ENCODE measurements at regions not wholly inside any gene's neighbourhood (a gene's known extent, or its start where the extent isn't known, plus 50 kb on each side); places are given as distances from the start of the nearest gene placed in this dataset.
"Not testable (repeated sequence)": the region's sequence is repeated elsewhere in the genome, so short reads cannot be mapped to it uniquely, and the experiment has no call there.

DNA sequence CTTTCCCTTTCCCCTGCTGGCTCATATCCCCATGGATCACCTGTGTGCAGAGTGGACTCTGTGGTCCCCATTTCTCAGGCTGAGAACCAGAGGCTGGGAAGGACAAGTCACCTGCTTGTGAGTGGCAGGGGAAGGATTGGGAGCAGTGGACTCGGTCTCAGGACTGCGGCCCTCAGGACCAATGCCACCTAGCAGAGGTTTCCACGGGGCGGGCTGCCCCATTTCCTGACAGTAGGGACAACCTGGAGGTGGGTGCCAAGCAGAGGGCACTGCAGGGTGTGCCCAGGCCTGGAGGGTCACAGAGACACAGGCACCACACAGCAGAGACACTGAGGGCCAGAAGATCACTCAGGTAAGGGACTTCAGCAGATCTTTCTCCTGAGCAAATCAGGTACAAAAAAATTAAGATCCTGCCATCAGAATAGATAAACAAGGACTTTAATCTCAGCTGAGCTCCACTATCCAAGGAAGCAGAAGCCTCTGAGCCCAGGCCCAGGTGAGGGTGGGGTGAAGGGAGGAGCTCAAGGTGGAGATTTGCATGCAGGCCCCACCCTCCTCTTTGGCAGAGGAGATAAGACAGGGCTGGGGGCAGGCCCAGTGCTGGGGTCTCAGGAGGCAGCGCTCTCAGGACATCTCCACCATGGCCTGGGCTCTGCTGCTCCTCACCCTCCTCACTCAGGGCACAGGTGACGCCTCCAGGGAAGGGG is 113.8 kb downstream of the GGTLC2 start:
- not testable (repeated sequence) for DNase-seq (ENCODE audit: low read depth)

DNA sequence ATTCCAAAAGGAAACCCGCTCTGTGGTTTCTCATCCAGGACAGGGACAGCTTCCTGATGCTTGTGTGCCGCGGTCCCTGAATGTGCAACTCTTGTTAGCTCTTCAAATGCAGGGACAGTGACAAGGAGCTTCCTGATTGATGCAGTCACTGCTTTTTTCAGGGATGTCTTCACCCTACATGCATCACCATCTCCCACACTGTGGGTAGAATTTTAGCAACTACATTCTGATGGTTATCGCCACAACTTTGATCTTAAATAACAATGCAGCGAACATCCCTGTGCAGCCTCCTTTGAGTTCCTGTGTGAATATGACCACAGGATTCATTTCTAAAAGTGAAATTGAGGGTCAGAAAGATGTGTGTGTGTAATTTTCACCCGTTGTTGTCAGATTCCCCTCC is 115.0 kb downstream of the GGTLC2 start:
- DNase-seq (ENCODE audit: low read depth), result no peak

DNA sequence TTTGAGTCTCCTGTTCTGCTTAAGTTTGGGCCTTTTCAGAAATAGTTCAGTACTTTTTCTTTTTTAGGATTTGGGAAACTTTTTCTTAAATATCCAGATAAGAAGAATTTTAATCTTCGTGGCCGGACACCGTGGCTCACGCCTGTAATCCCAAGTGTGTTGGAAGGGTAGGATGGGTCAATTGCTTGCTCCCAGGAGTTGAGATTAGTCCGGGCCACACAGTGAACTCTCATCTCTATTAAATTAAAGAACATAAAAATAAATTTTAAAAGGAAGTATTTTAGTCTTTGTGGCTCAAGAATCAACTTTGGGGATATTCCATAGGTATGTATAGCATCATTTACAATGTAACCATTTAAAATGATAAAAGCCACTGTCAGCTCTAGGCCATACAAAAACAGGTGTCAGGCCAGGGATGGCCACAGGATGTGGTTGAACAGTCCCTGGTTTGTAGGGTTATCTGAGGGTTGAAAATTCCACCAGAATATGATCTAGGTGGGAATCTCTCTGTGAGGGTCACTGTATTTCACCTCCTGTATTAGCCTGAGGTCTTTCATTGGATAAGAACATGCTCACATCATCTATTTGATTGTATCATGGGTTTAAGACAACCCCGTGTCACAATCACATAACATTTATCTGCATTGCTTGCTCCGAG is 115.6 kb downstream of the GGTLC2 start:
- DNase-seq (ENCODE audit: low read depth), result no peak

DNA sequence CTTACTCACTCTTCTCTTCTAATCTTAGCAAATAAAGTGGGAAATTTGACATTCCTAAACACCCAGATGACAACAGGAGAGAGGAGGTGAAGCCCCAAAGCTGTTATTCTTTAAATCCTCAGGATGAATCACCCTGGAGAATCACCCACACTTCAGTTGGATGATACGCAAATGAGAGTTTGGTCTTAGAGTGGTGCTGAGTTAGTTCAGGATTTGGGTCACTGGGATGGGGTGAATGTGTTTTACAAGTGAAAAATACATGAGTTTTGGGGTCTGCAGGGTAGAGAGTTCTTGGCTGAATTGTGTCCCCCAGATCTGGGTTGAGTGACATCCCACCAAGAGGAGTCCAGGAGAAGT is 117.2 kb downstream of the GGTLC2 start:
- DNase-seq (ENCODE audit: low read depth), result no peak

DNA sequence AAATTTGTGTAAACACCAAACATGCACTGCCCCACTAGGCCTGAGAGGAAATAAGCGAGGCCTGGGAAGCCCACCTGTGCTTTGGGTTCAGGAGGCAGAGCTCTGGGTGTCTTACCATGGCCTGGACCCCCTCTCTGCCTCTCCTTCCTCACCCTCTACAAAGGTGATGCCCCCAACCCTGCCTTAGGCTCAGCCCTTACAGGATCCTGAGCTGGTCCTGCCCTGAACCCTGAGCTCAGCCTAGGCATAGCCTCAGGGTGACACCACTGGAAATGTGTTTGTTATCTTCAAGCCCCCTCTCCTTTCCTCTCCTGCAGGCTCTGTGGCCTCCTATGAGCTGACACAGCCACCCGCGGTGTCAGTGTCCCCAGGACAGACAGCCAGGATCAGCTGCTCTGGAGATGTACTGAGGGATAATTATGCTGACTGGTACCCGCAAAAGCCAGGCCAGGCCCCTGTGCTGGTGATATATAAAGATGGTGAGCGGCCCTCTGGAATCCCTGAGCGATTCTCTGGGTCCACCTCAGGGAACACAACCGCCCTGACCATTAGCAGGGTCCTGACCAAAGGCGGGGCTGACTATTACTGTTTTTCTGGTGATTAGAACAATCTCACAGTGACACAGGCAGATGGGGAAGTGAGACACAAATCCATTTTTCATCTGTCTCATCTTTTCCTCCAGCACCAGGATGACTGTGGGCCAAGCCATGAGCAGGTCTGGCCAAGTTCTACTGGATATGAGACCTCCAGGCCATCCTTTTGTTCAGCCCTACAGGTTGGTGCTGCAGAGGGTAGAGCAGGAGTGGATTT is 117.8 kb downstream of the GGTLC2 start:
- no peak for DNase-seq (ENCODE audit: low read depth)

DNA sequence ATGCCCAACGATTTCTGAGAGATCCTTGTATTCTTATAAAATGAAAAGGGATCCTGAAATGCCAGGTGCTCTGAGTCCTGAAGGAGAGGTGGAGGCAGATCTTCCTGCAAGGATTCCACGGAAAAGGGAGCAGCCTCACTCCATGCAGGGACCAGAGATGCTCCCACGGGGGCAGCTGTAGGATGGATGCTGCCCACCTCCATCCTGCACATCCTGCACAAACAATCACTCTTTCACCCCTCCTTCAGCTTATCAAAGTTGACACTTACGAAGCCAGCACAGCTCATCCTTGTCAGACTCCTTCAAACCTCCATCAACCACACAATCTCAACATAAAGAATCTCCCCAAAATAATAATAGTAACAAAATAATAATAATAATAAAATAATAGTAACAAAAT is 119.1 kb downstream of the GGTLC2 start:
- DNase-seq (ENCODE audit: low read depth), result no peak

DNA sequence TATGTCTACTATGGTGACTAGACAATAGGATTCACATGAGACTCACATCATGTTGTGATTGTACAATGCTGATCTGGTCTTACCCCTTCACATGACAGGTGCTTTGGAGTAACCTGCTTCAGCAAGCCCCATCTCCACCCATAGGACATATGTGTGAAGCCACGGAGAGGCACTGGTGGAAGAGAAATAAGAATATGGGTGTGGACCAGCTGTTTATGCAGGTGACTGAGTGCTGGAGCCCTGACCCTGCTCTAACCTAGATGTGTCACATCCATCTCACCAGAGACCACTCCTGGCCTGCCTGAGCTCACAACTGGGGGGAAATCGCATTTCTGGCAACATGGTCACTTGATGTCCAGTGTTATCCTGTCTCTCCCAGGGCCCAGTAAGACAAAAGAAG is 119.7 kb downstream of the GGTLC2 start:
- no peak for DNase-seq (ENCODE audit: low read depth)

DNA sequence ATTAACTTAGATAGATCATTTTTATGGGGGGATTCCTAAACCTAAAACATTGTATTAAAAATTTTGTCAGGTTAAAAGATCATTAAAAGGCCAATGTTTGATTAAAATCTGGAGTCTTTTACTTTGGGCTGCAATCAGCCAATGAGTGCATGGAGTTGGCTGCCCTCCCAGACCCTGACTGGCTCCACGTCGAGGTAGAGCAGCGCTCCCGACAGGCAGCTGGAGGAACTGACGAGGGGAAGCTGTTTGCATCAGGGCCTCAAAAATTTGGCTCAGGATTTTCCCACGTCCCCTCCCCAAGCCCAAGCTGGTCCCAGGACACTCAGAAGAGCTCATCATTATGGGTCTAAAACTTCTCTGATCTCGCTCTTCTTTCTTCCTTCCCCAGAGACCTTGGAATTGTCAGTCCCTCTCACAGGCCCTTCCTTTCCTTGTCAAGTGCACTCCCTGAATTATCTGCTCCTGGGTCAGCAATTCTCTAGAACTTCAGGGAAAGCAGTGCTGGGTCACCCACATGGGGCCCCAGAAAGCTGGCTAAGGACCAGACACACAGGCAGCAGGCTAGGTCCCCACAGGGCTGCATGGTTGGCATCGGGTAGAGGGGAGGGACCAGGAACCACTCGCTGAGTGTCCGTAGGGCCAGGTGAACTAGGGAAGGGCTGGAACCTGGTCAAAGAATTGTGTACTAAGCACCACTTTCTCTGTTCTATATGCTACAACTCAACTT is 119.6 kb upstream of the IGLL5 start:
- DNase-seq (ENCODE audit: low read depth), result no peak

DNA sequence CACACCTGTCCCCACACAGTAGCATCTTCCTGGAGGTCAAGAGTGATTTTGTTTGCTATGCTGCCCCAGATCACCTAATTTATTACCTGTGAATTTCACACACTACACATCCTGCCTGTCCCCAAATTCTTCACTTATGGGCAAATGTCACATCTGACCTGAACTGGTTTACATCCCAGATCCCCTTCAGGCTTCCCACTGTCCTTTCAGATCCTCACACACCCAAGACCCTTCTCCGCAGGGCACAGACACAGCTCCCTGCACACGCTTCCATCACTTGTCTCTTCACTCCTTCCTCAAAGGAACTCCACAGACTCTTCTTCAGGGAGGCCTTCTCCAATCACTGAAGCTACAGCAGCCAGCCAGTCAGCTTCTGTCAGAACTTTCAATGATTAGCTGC is 118.7 kb upstream of the IGLL5 start:
- DNase-seq (ENCODE audit: low read depth), result no peak

DNA sequence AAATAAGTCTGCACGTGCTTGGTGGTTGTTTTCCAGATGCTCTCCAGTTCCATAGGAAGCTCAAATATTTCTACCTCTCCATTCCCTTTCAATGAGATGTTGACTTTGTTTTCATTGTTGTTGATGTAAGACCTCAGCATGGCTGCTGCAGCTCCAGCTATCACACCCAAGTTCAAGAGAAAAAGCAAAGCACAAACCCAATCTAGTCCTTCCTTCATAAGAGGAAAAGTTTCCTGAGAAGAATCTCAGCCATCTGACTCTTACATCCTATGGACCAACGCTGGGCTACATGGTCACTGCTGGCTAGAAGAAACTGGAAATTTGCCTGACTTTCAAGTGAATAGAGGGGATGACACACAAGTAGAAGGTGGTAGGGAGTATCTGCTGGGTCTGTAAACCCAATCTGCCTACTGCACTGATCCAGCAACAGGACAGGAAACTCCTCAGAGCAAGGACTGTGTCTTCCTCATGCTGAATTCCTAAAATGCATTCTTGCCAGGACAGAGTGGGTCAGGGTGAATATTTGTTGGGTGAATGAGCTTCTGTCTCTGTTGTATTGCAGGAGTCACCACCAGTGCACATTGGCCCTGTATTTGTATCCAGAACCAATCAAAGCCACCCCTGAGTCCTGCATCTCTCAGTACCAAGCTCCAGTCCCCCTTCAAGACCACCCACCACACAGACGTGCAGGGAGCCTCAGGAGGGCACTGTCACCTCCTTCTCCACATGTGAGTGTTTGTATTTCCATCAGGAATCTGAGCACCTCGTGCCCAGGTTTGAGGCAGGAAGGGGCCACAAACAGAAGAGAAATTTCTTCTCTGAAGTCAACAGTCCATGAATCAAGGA is 118.0 kb upstream of the IGLL5 start:
- no peak for DNase-seq (ENCODE audit: low read depth)

DNA sequence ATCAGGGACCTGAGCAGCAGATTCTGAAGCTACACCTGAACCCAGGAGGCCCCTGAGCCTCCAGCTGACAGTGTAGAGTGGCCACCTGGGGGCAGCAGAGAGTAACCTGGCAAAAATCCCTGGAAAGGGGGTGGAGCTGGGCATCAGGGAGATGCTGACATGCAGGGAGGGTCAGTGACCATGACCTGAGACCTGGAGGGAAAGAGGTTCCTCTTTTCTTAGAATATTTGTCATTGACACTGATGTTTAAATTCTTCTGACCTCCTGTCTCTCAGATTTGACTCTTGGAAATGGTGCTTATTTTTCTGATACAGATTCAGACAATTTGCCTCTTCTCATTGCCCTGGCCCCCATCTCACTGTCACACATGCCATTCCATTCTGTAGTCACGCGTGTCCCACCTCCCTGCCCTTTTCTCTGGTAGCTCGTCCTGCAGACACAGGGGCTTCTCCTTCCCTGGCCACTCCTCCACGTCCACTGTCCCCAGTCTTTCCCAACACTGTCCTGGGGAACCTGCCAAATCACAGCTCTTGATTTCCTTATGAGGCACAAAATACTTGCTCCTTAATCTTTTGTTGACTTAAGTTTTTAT is 117.2 kb upstream of the IGLL5 start:
- DNase-seq (ENCODE audit: low read depth), result peak; percentile 29

DNA sequence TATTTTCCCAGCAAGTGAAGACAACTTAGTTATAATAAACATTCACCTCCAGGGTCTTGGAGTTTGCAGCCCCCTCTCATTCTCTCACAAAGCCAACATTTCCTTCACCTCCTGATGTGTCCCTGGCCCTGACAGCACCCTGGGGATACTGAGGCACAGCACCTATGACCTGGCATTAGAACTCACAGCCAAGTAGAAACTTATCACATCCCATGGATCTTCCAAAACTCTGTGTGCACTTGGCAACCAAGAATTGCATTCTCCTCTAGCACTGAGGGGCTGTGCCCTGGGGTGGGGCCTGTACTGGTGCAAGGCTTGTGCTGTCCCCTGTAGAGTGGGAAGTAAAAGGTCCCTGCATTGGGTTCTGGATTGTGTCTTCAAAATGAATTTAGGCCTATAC is 116.7 kb upstream of the IGLL5 start:
- DNase-seq (ENCODE audit: low read depth), result no peak

DNA sequence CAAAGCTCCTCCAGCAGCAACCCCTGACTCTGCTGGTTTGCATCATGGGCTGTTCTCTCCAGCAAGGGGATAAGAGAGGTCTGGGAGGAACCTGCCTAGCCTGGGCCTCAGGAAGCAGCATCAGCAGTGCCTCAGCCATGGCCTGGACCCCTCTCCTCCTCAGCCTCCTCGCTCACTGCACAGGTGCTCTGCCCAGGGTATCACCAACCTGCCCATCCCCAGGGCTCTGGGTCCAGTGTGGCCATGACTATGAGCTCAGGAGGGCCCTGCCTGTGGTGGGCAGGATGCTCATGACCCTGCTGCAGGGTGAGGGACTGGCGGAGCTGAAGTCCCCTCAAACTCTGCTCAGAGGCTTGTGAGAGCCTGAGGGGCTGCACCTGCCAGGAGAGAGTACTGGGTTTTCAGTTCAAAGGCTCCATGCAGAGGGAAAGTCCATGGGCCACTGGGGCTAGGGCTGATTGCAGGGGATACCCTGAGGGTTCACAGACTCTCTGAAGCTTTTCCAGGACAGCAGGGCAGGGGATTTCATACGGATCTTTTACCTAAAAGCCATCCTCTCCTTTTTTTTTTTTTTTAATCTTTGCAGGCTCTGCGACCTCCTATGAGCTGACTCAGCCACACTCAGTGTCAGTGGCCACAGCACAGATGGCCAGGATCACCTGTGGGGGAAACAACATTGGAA is 115.8 kb upstream of the IGLL5 start:
- no peak for DNase-seq (ENCODE audit: low read depth)

DNA sequence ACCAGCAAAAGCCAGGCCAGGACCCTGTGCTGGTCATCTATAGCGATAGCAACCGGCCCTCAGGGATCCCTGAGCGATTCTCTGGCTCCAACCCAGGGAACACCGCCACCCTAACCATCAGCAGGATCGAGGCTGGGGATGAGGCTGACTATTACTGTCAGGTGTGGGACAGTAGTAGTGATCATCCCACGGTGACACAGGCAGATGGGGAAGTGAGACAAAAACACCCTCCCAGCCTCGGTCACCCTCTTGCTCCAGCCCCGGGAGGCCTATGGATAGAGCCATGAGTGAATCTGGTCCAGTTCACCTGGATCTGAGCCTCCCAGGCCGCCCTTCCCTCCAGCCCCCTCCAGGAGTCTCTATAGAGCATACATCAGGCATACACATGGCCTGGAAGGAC is 115.2 kb upstream of the IGLL5 start:
- no peak for DNase-seq (ENCODE audit: low read depth)

DNA sequence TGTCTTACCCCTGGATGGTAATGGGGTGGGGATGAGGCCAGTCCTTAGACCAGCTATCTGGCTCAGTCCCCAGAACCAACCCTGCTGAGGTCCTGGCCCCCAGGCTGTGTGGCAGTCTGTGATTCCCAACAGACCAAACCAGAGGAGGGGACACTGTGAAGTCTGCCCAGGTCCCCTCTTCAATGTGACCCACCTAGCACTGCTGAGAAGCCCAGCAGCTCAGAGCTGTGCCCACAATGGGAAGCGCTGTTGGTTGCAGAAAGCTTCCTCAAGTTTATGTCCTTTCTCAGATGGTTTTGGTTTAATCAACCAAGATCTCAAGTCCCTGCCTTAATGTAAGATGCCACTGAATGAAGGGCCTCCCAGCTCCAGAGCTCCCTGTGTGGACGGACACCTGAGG is 114.7 kb upstream of the IGLL5 start:
- no peak for DNase-seq (ENCODE audit: low read depth)

DNA sequence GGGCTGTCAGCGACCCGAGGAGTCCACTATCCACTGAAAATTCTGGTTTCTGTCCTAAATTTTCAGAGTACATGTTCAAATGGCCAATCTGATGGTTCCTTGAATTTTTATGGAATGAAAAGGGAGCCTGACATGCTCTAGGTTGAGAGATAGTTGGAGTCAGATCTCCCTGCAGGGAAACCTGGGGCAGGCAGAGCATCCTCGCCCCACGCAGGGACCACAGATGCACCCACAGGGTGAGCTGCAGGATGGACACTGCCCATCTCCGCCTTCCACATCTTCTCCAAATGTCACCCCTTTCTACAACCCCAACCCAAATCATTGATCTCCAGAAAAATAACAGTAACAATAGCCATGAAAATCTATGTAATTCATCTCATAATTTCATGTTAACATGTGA is 114.2 kb upstream of the IGLL5 start:
- DNase-seq (ENCODE audit: low read depth), result no peak

DNA sequence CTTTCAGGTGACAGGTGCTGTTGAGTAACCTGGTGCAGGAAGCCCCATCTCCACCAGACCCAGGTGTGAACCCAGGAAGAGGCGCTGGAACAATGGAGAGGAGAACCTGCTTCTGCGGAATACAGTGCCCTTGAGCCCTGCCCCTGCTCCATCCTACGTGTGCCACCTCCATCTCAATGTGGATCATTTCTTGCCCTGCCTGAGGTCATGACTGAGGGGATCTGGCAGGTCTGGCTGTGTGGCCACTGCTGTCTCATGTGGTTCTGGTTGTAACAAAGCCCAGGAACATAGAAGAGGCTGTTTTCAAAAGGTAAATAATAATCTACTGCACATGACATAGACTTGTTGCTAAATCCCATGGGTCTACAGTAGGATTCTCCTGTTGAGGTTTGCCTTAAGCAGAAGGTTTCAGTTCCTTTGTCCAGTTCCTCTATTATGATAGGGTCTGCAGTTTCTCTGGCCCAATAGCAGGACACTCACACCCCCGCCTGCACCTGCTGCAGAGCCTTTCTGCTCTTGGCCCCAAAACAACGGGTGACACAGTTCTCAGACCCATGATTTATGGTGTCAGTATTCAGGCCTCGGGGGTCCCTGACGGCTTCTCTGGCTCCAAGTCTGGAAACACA is 113.5 kb upstream of the IGLL5 start:
- no peak for DNase-seq (ENCODE audit: low read depth)

DNA sequence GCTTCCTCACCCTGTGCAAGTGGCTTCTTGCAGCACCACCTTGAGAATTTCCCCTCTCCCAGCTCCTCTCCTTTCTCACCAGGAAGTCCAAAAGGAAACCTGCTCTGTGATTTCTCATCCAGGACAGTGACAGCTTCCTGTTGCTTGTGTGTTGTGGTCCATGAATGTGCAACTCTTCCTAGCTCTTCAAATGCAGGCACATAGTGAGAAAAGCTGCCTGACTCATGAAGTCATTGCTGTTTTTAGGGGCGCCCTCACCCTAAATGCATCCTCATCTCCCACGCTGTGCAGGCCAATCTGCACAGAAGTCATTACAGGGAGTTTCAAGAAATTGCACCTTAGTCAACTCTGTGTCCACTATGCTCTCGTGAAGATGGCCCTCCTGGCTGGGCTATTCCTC is 112.9 kb upstream of the IGLL5 start:
- not testable (repeated sequence) for DNase-seq (ENCODE audit: low read depth)

DNA sequence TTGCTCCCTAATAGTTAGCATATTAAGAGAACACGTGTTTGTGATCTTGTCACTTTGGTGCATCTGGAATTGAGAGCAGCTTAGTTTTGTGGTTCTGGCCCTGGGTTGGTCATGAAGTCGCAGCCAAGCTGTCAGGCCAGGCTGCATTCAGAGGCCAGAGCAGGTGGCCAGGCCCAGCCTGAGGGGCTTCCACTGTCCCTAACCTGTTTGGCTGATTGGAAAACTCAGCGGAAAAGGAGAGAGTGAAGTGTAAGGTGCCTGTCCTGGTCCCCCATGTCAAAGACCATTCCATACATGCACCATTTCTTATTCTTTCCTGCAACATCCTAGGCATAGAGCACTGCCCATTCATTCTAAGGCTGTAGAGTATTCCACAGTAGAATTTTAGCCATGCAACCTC is 111.5 kb upstream of the IGLL5 start:
- no peak for DNase-seq (ENCODE audit: low read depth)

DNA sequence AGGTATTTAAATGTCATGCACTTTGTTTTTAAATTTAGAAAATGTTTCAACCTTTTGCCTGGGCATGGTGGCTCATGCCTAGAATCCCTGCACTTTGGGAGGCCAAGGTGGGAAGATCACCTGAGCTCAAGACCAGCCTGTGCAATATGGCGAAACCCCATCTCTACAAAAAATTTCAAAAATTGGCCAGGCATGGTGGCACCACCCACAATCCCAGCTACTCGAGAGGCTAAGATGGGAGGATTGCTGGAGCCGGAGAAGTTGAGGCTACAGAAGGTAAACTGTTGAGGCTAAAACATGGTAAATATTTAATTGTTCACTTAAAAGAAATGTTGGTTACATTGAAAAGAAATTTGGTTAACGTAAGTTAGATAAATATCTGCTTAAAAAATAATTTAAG is 108.4 kb upstream of the IGLL5 start:
- DNase-seq (ENCODE audit: low read depth), result no peak

Data from stimulated activated CD8-positive, alpha-beta memory T cell treated with anti-CD3 and anti-CD28 coated beads, Interleukin-15, amount 100 ng/mL, for 24 hours (primary cell).